Prostate gland (tissue), 2 donors: ENCODE measurements at regions not wholly inside any gene's neighbourhood (a gene's known extent, or its start where the extent isn't known, plus 50 kb on each side); places are given as distances from the start of the nearest gene placed in this dataset.

Experiments used
- DNase-seq: peaks from one replicate; pipeline ENCODE4 v3.0.0-alpha.2; 2019; ENCODE audit warnings: low spot score
- H3K27ac ChIP-seq, 2 donors: fragments of 200-600 bp; sonication (generic); 2 replicates each; pipeline ENCODE4 v1.5.1; 2017 to 2019
- H3K27me3 ChIP-seq: fragments of 200-600 bp; sonication (generic); replicated peaks from 2 replicates; pipeline ENCODE4 v1.5.1; 2019; ENCODE audit not compliant: insufficient read depth
- H3K36me3 ChIP-seq, 2 donors: fragments of 200-600 bp; sonication (generic); 1 replicate in 1 of 2; 2 replicates in 1 of 2; pipeline versions ENCODE4 v1.5.1 to v1.8.1; 2017 to 2019
- H3K4me1 ChIP-seq: fragments of 200-600 bp; sonication (generic); replicated peaks from 2 replicates; pipeline ENCODE4 v1.5.1; 2019
- H3K4me3 ChIP-seq, 2 donors: fragments of 200-600 bp; sonication (generic); 2 replicates each; pipeline ENCODE4 v1.5.1; 2017 to 2019
- H3K9me3 ChIP-seq: fragments of 200-600 bp; sonication (generic); 2 replicates; pipeline ENCODE4 v1.5.1; 2017
- POLR2A ChIP-seq: fragments of 450-650 bp; IDR thresholded peaks from one replicate; pipeline ENCODE4 v1.6.1; 2016; ENCODE audit warnings: antibody characterized with exemption, mild to moderate bottlenecking
- POLR2AphosphoS5 ChIP-seq: sonication (generic); formaldehyde crosslinking; IDR thresholded peaks from one replicate; pipeline ENCODE4 v1.6.1; 2017; ENCODE audit warnings: antibody characterized with exemption
- WGBS: methylation state at CpG from one replicate; pipeline ENCODE4 v1.1.5; 2018; 5-methylcytosine and 5-hydroxymethylcytosine counted together
- intact Hi-C: fragments of 100-400 bp; cut with DNase I; formaldehyde crosslinking; loops from one replicate; pipeline ENCODE4 v1.14.2; 2022
- TF ChIP-seq, protein P1 (sequence below), 4 experiments: fragments of 200-600 bp in 2 of 4; fragments of 450-650 bp in 2 of 4; sonication (generic) in 2 of 4; IDR thresholded peaks; 1 replicate in 3 of 4; 2 replicates in 1 of 4; pipeline ENCODE4 v1.5.1; 2016 to 2019; ENCODE audit warnings: antibody characterized with exemption in 4 of 4, mild to moderate bottlenecking in 2 of 4, moderate library complexity in 2 of 4

DNA sequence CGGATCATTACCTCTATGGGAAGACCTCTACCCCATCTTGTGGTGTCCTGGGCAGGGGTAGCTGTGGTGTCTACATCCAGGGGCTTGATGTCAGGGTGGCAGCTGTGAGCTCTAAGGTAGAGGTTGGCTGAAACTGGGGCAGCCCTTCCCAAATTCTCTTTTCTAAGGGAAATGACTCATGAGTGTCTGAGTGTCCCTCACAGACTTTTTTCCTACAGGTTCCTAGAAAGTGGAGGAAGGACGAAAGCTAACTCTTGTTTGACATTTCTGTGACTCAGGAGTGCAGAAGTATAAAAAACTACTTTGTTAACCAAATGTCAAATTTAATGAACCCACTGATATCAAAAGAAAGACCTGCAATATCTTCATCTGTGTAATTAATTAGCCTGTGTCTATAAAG lies 481.5 kb downstream of the PDCD6IP start:
- no peak for DNase-seq
- Histone ChIP-seq H3K36me3 (no peaks in the 10 kb centered on the region), H3K4me1 (no peaks in the 10 kb centered on the region), H3K27me3 (no peaks in the 10 kb centered on the region), H3K27ac (no peak overlapping the region), H3K4me3 (no peak overlapping the region), H3K9me3 (no peaks in the 10 kb centered on the region)
- intact Hi-C loops = no loop called here
- TF ChIP-seq POLR2AphosphoS5 (no peak), POLR2A (no peak)
- TF ChIP-seq, protein P1, sequence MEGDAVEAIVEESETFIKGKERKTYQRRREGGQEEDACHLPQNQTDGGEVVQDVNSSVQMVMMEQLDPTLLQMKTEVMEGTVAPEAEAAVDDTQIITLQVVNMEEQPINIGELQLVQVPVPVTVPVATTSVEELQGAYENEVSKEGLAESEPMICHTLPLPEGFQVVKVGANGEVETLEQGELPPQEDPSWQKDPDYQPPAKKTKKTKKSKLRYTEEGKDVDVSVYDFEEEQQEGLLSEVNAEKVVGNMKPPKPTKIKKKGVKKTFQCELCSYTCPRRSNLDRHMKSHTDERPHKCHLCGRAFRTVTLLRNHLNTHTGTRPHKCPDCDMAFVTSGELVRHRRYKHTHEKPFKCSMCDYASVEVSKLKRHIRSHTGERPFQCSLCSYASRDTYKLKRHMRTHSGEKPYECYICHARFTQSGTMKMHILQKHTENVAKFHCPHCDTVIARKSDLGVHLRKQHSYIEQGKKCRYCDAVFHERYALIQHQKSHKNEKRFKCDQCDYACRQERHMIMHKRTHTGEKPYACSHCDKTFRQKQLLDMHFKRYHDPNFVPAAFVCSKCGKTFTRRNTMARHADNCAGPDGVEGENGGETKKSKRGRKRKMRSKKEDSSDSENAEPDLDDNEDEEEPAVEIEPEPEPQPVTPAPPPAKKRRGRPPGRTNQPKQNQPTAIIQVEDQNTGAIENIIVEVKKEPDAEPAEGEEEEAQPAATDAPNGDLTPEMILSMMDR (IDR thresholded peaks at IDR 0.05) = no peak
- WGBS = 66% methylated on average over 2 of the region's 2 CpGs

DNA sequence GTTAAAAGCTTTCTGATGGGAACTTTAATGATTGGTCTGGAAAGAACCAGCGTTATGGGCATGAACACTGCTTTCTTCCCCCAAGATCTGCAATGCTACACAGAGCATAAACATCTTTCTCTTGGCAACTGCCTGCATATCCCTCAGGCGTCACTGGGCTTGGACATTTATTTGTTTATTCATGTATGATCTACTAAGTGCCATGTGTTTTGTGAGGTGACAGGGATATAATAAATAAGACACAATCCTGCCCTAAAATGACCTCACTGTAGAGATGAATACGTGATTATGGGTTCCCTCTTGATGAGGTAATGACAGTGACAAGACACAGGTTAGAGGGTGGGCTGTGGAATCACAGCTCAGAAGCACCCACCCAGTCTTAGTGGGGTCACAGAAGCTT lies 485.3 kb downstream of the PDCD6IP start:
- DNase-seq = no peak
- no peak overlapping the region for H3K27ac ChIP-seq
- H3K4me1 ChIP-seq = no peaks in the 10 kb centered on the region
- H3K36me3 ChIP-seq = no peaks in the 10 kb centered on the region
- H3K9me3 ChIP-seq = no peaks in the 10 kb centered on the region
- H3K4me3 ChIP-seq = no peak overlapping the region
- no peaks in the 10 kb centered on the region for H3K27me3 ChIP-seq
- 27% methylated on average over 3 of the region's 3 CpGs for WGBS
- intact Hi-C loops = no loop called here
- TF ChIP-seq, protein P1 (IDR thresholded peaks at IDR 0.05) = no peak

DNA sequence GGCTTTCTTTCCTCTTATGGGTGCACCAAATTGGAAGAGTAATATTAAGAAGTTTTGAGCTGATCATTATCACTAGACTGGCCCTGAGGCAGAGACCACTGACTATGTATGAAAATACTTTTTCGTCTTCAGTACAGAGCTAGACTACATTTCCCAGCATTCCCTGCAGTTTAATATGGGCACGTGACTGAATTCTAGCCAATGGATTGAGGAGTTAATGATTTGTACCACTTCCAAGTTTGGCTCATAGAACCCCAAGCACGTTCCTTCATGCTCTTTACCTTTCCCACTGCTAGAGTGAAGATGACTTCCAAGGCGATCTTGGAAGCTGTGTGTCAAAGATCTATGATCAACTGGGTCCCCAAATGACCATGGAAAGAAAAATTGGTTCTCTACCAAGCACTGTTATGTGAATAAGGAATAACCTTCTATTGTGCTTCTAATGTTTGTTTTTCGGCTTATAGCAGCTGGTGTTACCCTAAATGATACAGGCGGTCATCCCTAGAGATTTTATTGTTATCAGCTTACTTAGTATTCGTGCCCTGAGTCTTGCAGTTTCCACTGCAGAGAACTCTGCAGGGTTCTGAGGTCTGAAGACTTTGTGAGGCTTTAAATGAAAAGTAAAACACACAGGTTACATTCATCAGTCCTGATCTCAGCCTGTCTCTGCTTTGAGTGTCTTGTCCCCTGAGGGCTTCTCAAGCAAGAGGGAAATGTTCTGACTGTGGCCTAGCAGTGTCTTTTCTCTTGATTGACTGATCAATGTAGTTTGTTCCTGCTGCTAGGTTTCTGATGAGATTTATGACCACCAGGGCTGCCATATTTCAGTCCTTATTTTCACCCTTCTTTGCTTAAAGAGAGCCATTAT lies 486.8 kb downstream of the PDCD6IP start:
- intact Hi-C loops = no loop called here
- DNase-seq = no peak
- Histone ChIP-seq H3K4me3 (no peak overlapping the region), H3K4me1 (no peaks in the 10 kb centered on the region), H3K36me3 (no peaks in the 10 kb centered on the region), H3K27me3 (no peaks in the 10 kb centered on the region), H3K27ac (no peak overlapping the region), H3K9me3 (no peaks in the 10 kb centered on the region)
- TF ChIP-seq, protein P1 (IDR thresholded peaks at IDR 0.05) = no peak
- TF ChIP-seq POLR2AphosphoS5 = no peak
- no peak for TF ChIP-seq POLR2A
- WGBS = 79% methylated on average over 7 of the region's 7 CpGs

DNA sequence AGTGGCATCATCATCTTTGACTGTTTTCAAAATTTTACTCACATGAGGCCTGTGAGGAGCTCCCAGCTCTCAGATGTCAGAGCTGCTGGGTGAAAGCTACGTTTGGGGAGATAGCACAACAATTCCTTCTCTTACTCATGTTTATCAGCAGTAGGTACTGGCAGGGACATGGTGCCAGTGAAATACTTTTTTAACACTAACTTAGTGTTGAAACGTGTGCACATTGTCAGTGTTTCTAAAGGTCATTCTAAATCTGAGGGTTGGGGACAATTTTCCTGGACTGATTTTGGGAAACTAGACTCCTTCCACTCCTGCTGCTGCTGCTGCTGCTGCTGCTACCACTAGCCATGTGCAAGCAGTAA lies 487.4 kb downstream of the PDCD6IP start:
- Histone ChIP-seq H3K27ac (no peak overlapping the region), H3K9me3 (no peaks in the 10 kb centered on the region), H3K36me3 (no peaks in the 10 kb centered on the region), H3K4me1 (no peaks in the 10 kb centered on the region), H3K27me3 (no peaks in the 10 kb centered on the region), H3K4me3 (no peak overlapping the region)
- TF ChIP-seq, protein P1 (IDR thresholded peaks at IDR 0.05) = no peak
- TF ChIP-seq POLR2A = no peak
- no peak for TF ChIP-seq POLR2AphosphoS5
- no peak for DNase-seq
- 73% methylated on average over 2 of the region's 2 CpGs for WGBS
- intact Hi-C loops = no loop called here

DNA sequence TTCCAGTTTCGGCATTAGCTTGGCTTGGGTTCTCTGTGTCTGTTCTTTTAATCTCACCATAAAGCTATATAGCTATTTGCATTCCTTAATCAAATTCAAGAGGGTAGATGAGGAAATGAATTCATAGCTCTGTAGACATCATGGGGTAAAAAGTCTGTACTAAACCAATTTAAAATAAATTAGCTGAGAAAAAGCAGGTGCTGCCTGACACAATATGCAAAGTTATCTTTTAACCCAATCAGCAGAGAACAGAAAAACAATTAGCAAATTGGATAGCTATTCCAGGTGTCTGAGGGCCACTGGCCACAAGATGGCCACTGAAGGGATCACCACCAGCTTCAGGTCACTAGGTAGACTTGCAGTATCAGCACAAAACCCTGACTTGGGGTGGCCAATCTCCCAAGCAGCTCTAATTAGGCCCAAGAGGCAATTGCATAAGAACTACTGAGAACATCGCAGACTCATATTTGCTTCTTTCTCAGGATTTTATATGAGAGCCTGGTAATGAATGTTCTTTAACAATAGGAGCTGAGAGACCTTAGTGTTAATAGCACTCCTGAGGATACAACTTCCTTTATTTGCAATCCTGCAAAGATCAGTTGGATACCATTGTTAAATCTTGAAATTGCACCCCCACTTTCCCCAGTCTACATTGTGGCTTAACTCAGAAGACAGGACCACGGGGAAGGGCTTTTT lies 494.3 kb downstream of the PDCD6IP start:
- no peaks in the 10 kb centered on the region for H3K9me3 ChIP-seq
- 65% methylated on average over 3 of the region's 3 CpGs for WGBS

More for the DNA sequence above, 494.3 kb downstream of the PDCD6IP start:
- Histone ChIP-seq H3K36me3 (no peaks in the 10 kb centered on the region), H3K27ac (no peak overlapping the region), H3K4me1 (no peaks in the 10 kb centered on the region), H3K27me3 (no peaks in the 10 kb centered on the region), H3K4me3 (no peak overlapping the region)
- intact Hi-C loops = no loop called here
- no peak for TF ChIP-seq POLR2AphosphoS5
- TF ChIP-seq, protein P1 (IDR thresholded peaks at IDR 0.05) = no peak
- no peak for TF ChIP-seq POLR2A
- DNase-seq = no peak
